Liver (tissue), 8 donors: ENCODE measurements at regions not wholly inside any gene's neighbourhood (a gene's known extent, or its start where the extent isn't known, plus 50 kb on each side); places are given as distances from the start of the nearest gene placed in this dataset.

Source experiments
- DNase-seq: peaks from one replicate; pipeline ENCODE4 v3.0.0-alpha.2; 2017; ENCODE audit warnings: low spot score
- H3K27ac ChIP-seq, 2 donors: one replicate each; pipeline ENCODE4 v1.7.0; 2013; ENCODE audit warnings: inconsistent platforms in 2 of 2, low read length in 2 of 2, control low read depth in 1 of 2, low read depth in 1 of 2, mild to moderate bottlenecking in 1 of 2
- H3K27me3 ChIP-seq, 4 donors: one replicate each; pipeline versions ENCODE4 v1.6.1 to v1.7.0; 2013; ENCODE audit warnings: low read length in 3 of 4, inconsistent platforms in 1 of 4, mild to moderate bottlenecking in 1 of 4, moderate library complexity in 1 of 4; ENCODE audit not compliant: control insufficient read depth in 4 of 4, insufficient read depth in 4 of 4
- H3K36me3 ChIP-seq, 4 donors: one replicate each; pipeline versions ENCODE4 v1.6.1 to v1.7.0; 2013; ENCODE audit warnings: low read length in 3 of 4, mild to moderate bottlenecking in 3 of 4, low read depth in 1 of 4, moderate library complexity in 1 of 4; ENCODE audit not compliant: control insufficient read depth in 4 of 4, insufficient read depth in 3 of 4
- H3K4me1 ChIP-seq, 4 donors: one replicate each; pipeline versions ENCODE4 v1.6.1 to v1.7.0; 2013; ENCODE audit warnings: low read length in 3 of 4, mild to moderate bottlenecking in 3 of 4, moderate library complexity in 1 of 4; ENCODE audit not compliant: control insufficient read depth in 4 of 4, insufficient read depth in 4 of 4
- H3K4me3 ChIP-seq, 3 donors: one replicate each; pipeline versions ENCODE4 v1.6.1 to v1.7.0; 2013; ENCODE audit warnings: low read length in 3 of 3, control low read depth in 1 of 3, low read depth in 1 of 3, mild to moderate bottlenecking in 1 of 3
- H3K9ac ChIP-seq, 2 donors: one replicate each; pipeline ENCODE4 v1.7.0; 2013; ENCODE audit warnings: low read length in 2 of 2, mild to moderate bottlenecking in 2 of 2, moderate library complexity in 2 of 2, control low read depth in 1 of 2, low read depth in 1 of 2
- H3K9me3 ChIP-seq, 4 donors: one replicate each; pipeline versions ENCODE4 v1.6.1 to v1.7.0; 2013; ENCODE audit warnings: low read length in 3 of 4; ENCODE audit not compliant: control insufficient read depth in 4 of 4
- ATF3 ChIP-seq: IDR thresholded peaks from 2 replicates; pipeline ENCODE4 v1.6.1; 2016; ENCODE audit warnings: antibody characterized with exemption
- CTCF ChIP-seq: fragments of 150-350 bp; IDR thresholded peaks from 2 replicates; pipeline ENCODE4 v1.5.1; 2017; ENCODE audit warnings: improper control_type of control experiment, low read depth, low read length; ENCODE audit not compliant: missing input control
- EGR1 ChIP-seq, 2 donors: IDR thresholded peaks; 2 replicates each; pipeline ENCODE4 v1.6.1; 2016 to 2018; ENCODE audit warnings: antibody characterized with exemption in 2 of 2, low read depth in 2 of 2
- FOXA1 ChIP-seq: IDR thresholded peaks from 2 replicates; pipeline ENCODE4 v1.6.1; 2016; ENCODE audit warnings: antibody characterized with exemption
- FOXA2 ChIP-seq: IDR thresholded peaks from 2 replicates; pipeline ENCODE4 v1.6.1; 2016; ENCODE audit warnings: antibody characterized with exemption
- GABPA ChIP-seq, 2 donors: IDR thresholded peaks in 1 of 2; conservative IDR thresholded peaks in 1 of 2; 2 replicates each; pipeline ENCODE4 v1.6.1; 2016; ENCODE audit warnings: antibody characterized with exemption in 2 of 2, mild to moderate bottlenecking in 1 of 2, moderate library complexity in 1 of 2
- HNF4A ChIP-seq, 2 donors: conservative IDR thresholded peaks; 2 replicates each; pipeline ENCODE4 v1.6.1; 2016; ENCODE audit warnings: antibody characterized with exemption in 2 of 2, mild to moderate bottlenecking in 2 of 2
- HNF4G ChIP-seq: IDR thresholded peaks from 2 replicates; pipeline ENCODE4 v1.6.1; 2016; ENCODE audit warnings: antibody characterized with exemption
- JUND ChIP-seq, 2 donors: IDR thresholded peaks; 2 replicates each; pipeline ENCODE4 v1.6.1; 2016; ENCODE audit warnings: antibody characterized with exemption in 2 of 2
- NR2F2 ChIP-seq: IDR thresholded peaks from 2 replicates; pipeline ENCODE4 v1.6.1; 2016; ENCODE audit warnings: antibody characterized with exemption
- RAD21 ChIP-seq, 2 donors: IDR thresholded peaks; 2 replicates each; pipeline ENCODE4 v1.6.1; 2016; ENCODE audit warnings: antibody characterized with exemption in 2 of 2, mild to moderate bottlenecking in 2 of 2
- REST ChIP-seq: IDR thresholded peaks from 2 replicates; pipeline ENCODE4 v1.6.1; 2016; ENCODE audit warnings: antibody characterized with exemption, mild to moderate bottlenecking
- RXRA ChIP-seq, 2 donors: IDR thresholded peaks; 2 replicates each; pipeline ENCODE4 v1.6.1; 2017 to 2018; ENCODE audit warnings: antibody characterized with exemption in 2 of 2, mild to moderate bottlenecking in 1 of 2
- SP1 ChIP-seq: IDR thresholded peaks from 2 replicates; pipeline ENCODE4 v1.6.1; 2018; ENCODE audit warnings: antibody characterized with exemption, mild to moderate bottlenecking
- TAF1 ChIP-seq: conservative IDR thresholded peaks from 2 replicates; pipeline ENCODE4 v1.6.1; 2016; ENCODE audit warnings: antibody characterized with exemption, mild to moderate bottlenecking
- YY1 ChIP-seq: IDR thresholded peaks from 2 replicates; pipeline ENCODE4 v1.6.1; 2016; ENCODE audit warnings: antibody characterized with exemption, mild to moderate bottlenecking
- WGBS: extraction: QIAGEN DNeasy Blood & Tissue Kit; methylation state at CpG from one replicate; pipeline ENCODE4 v1.1.7; 2013; 5-methylcytosine and 5-hydroxymethylcytosine counted together
- TF ChIP-seq, protein P1 (sequence below): IDR thresholded peaks from 2 replicates; pipeline ENCODE4 v1.6.1; 2016; ENCODE audit warnings: antibody characterized with exemption
- TF ChIP-seq, protein P2 (sequence below): IDR thresholded peaks from 2 replicates; pipeline ENCODE4 v1.6.1; 2016; ENCODE audit warnings: antibody characterized with exemption
- donor health status: healthy.
- donor health status: healthy.
- donor health status: healthy.
- donor health status: healthy.
- donor health status: healthy.

GRCh38 chr2:66697366-66697765 is 262.4 kb downstream of the MEIS1 start:
- 49% methylated on average over 4 of the region's 4 CpGs for whole genome bisulfite sequencing

More at GRCh38 chr2:66697366-66697765, 262.4 kb downstream of the MEIS1 start:
- DNase-seq, result no peak
- Histone ChIP-seq H3K9ac (no peak overlapping the region), H3K4me3 (no peak overlapping the region), H3K4me1 (no peaks in the 10 kb centered on the region), H3K27ac (no peak overlapping the region), H3K27me3 (peaks cover 0 to 3% (median 0%) of the 10 kb centered on the region in 4 donors), H3K36me3 (no peaks in the 10 kb centered on the region), H3K9me3 (no peaks in the 10 kb centered on the region)
- no peak for TF ChIP-seq GABPA (IDR thresholded peaks at IDR 0.05 in 1 of 2, conservative IDR thresholded peaks at IDR 0.05 in 1 of 2)
- TF ChIP-seq SP1, result no peak
- no peak for TF ChIP-seq EGR1 (IDR thresholded peaks at IDR 0.05; ENCODE audit: low read depth in 2 of 2)
- no peak for TF ChIP-seq NR2F2
- no peak for TF ChIP-seq FOXA1
- no peak for TF ChIP-seq CTCF
- TF ChIP-seq, protein P1, sequence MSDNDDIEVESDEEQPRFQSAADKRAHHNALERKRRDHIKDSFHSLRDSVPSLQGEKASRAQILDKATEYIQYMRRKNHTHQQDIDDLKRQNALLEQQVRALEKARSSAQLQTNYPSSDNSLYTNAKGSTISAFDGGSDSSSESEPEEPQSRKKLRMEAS, result no peak
- TF ChIP-seq FOXA2, result no peak
- no peak for TF ChIP-seq TAF1
- TF ChIP-seq RXRA (IDR thresholded peaks at IDR 0.05), result no peak
- TF ChIP-seq JUND (IDR thresholded peaks at IDR 0.05), result no peak
- TF ChIP-seq RAD21 (IDR thresholded peaks at IDR 0.05), result no peak
- TF ChIP-seq YY1, result no peak
- no peak for TF ChIP-seq HNF4G
- no peak for TF ChIP-seq ATF3
- TF ChIP-seq REST, result no peak
- TF ChIP-seq, protein P2, sequence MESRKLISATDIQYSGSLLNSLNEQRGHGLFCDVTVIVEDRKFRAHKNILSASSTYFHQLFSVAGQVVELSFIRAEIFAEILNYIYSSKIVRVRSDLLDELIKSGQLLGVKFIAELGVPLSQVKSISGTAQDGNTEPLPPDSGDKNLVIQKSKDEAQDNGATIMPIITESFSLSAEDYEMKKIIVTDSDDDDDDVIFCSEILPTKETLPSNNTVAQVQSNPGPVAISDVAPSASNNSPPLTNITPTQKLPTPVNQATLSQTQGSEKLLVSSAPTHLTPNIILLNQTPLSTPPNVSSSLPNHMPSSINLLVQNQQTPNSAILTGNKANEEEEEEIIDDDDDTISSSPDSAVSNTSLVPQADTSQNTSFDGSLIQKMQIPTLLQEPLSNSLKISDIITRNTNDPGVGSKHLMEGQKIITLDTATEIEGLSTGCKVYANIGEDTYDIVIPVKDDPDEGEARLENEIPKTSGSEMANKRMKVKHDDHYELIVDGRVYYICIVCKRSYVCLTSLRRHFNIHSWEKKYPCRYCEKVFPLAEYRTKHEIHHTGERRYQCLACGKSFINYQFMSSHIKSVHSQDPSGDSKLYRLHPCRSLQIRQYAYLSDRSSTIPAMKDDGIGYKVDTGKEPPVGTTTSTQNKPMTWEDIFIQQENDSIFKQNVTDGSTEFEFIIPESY, result no peak
- TF ChIP-seq HNF4A (conservative IDR thresholded peaks at IDR 0.05), result no peak
